ENCODE measurements at regions not wholly inside any gene's neighbourhood (a gene's known extent, or its start where the extent isn't known, plus 50 kb on each side); places are given as distances from the start of the nearest gene placed in this dataset.
"Not testable (repeated sequence)": the region's sequence is repeated elsewhere in the genome, so short reads cannot be mapped to it uniquely, and the experiment has no call there.

- CTCF ChIA-PET, result no interaction called here
- no peak for DNase-seq
- intact Hi-C loops (cut with micrococcal nuclease), result no loop called here
- POLR2A ChIA-PET, result no interaction called here
- ATAC-seq, result no peak
- Mint-ChIP-seq H3K9me3 (no peaks in the 10 kb centered on the region), H3K4me1 (ENCODE audit: low read depth) (no peaks in the 10 kb centered on the region), H3K4me3 (no peak overlapping the region), H3K27ac (no peak overlapping the region), H3K27me3 (peaks cover 13% of the 10 kb centered on the region), H3K36me3 (ENCODE audit: low read depth) (no peaks in the 10 kb centered on the region)
- TF ChIP-seq CTCF (IDR thresholded peaks at IDR 0.05), result no peak
These were observed 143.2 kb downstream of the NPIPB5 start for GRCh38 chr16:22653876-22654275.

GRCh38 chr16:22656573-22656972 is 145.9 kb downstream of the NPIPB5 start:
- H3K4me3 Mint-ChIP-seq, result not testable (repeated sequence)

GRCh38 chr16:22659933-22660332 is 149.2 kb downstream of the NPIPB5 start:
- Mint-ChIP-seq H3K4me3 (no peak overlapping the region), H3K4me1 (ENCODE audit: low read depth) (no peaks in the 10 kb centered on the region), H3K36me3 (ENCODE audit: low read depth) (no peaks in the 10 kb centered on the region), H3K27ac (no peak overlapping the region), H3K9me3 (no peaks in the 10 kb centered on the region), H3K27me3 (peaks cover 2% of the 10 kb centered on the region)
- no peak for TF ChIP-seq CTCF (IDR thresholded peaks at IDR 0.05)
- ChIA-PET POLR2A (no interaction called here), CTCF (no interaction called here)
- DNase-seq, result no peak
- ATAC-seq, result no peak
- intact Hi-C loops (cut with micrococcal nuclease), result no loop called here

More at GRCh38 chr16:22656573-22656972, 145.9 kb downstream of the NPIPB5 start:
- H3K27ac Mint-ChIP-seq; POLR2A ChIA-PET; ATAC-seq; H3K36me3 Mint-ChIP-seq (ENCODE audit: low read depth); CTCF ChIA-PET; H3K4me1 Mint-ChIP-seq (ENCODE audit: low read depth); H3K9me3 Mint-ChIP-seq; DNase-seq; intact Hi-C loops (cut with micrococcal nuclease): not testable (repeated sequence)
- H3K27me3 Mint-ChIP-seq, result peaks cover 11% of the 10 kb centered on the region

GRCh38 chr16:22660441-22661160 is 149.9 kb downstream of the NPIPB5 start:
- no peak for DNase-seq
- Mint-ChIP-seq H3K36me3 (ENCODE audit: low read depth) (no peaks in the 10 kb centered on the region), H3K27ac (no peak overlapping the region), H3K27me3 (peaks cover 2% of the 10 kb centered on the region), H3K4me3 (no peak overlapping the region), H3K9me3 (no peaks in the 10 kb centered on the region), H3K4me1 (ENCODE audit: low read depth) (no peaks in the 10 kb centered on the region)
- POLR2A ChIA-PET, result no interaction called here
- intact Hi-C loops (cut with micrococcal nuclease), result no loop called here
- TF ChIP-seq CTCF (IDR thresholded peaks at IDR 0.05), result no peak
- CTCF ChIA-PET, result no interaction called here
- ATAC-seq, result no peak

- H3K4me1 Mint-ChIP-seq (ENCODE audit: low read depth), result no peaks in the 10 kb centered on the region
- intact Hi-C loops (cut with micrococcal nuclease), result no loop called here
These were observed 150.5 kb downstream of the NPIPB5 start for GRCh38 chr16:22661161-22661647.

GRCh38 chr16:22662958-22663357 is 151.0 kb upstream of the HS3ST2 start:
- CTCF ChIA-PET, result interaction anchor here (0.6 kb wide), 1 partner anchor 390 kb away, joined by 3 read pairs; no protein-coding TSS in a partner anchor
- H3K27ac Mint-ChIP-seq; H3K9me3 Mint-ChIP-seq; H3K27me3 Mint-ChIP-seq; H3K4me3 Mint-ChIP-seq; H3K36me3 Mint-ChIP-seq (ENCODE audit: low read depth); intact Hi-C loops (cut with micrococcal nuclease); DNase-seq; ATAC-seq; H3K4me1 Mint-ChIP-seq (ENCODE audit: low read depth); POLR2A ChIA-PET: not testable (repeated sequence)

More at GRCh38 chr16:22661161-22661647, 150.5 kb downstream of the NPIPB5 start:
- H3K27ac Mint-ChIP-seq, result no peak overlapping the region
- ChIA-PET POLR2A (no interaction called here), CTCF (no interaction called here)
- no peak for TF ChIP-seq CTCF (IDR thresholded peaks at IDR 0.05)
- H3K36me3 Mint-ChIP-seq (ENCODE audit: low read depth), result no peaks in the 10 kb centered on the region
- H3K4me3 Mint-ChIP-seq, result no peak overlapping the region
- DNase-seq, result no peak
- H3K27me3 Mint-ChIP-seq, result peaks cover 2% of the 10 kb centered on the region
- no peaks in the 10 kb centered on the region for H3K9me3 Mint-ChIP-seq
- no peak for ATAC-seq

All from activated CD8-positive, alpha-beta T cell treated with anti-CD3 and anti-CD28 coated beads for 36 hours (primary cell).